BJ (cell line): ENCODE measurements at regions not wholly inside any gene's neighbourhood (a gene's known extent, or its start where the extent isn't known, plus 50 kb on each side); places are given as distances from the start of the nearest gene placed in this dataset.

Experiments
- CTCF ChIA-PET: fragments of 350-600 bp; formaldehyde crosslinking; extraction: SDS; loops from one replicate; lab custom pipeline; 2021; ENCODE audit warnings: antibody characterized with exemption, inconsistent platforms; lab: Yijun Ruan, JAX
- POLR2A ChIA-PET: fragments of 300-600 bp; sonication (Branson Sonifier 250); formaldehyde crosslinking; extraction: SDS; loops from one replicate; lab custom pipeline; 2021; ENCODE audit warnings: antibody characterized with exemption; lab: Charles Lee
- DNase-seq: peaks from one replicate; pipeline ENCODE4 v3.0.0-alpha.2; 2011; ENCODE audit warnings: low read depth
- H3K27me3 ChIP-seq: 2 replicates; pipeline ENCODE4 v1.6.0; 2011; ENCODE audit warnings: low read length; ENCODE audit not compliant: control insufficient read depth, insufficient read depth
- H3K36me3 ChIP-seq: 2 replicates; pipeline ENCODE4 v1.5.1; 2011; ENCODE audit warnings: low read length; ENCODE audit not compliant: control insufficient read depth, insufficient read depth
- H3K4me3 ChIP-seq: 2 replicates; pipeline ENCODE4 v1.5.1; 2011; ENCODE audit warnings: low read depth, mild to moderate bottlenecking, control low read depth, low read length
- CTCF ChIP-seq: IDR thresholded peaks from 2 replicates; pipeline ENCODE4 v1.5.1; 2011; ENCODE audit warnings: low read depth, mild to moderate bottlenecking, control low read depth, inconsistent platforms, low read length, moderate library complexity; ENCODE audit not compliant: insufficient read depth

DNA sequence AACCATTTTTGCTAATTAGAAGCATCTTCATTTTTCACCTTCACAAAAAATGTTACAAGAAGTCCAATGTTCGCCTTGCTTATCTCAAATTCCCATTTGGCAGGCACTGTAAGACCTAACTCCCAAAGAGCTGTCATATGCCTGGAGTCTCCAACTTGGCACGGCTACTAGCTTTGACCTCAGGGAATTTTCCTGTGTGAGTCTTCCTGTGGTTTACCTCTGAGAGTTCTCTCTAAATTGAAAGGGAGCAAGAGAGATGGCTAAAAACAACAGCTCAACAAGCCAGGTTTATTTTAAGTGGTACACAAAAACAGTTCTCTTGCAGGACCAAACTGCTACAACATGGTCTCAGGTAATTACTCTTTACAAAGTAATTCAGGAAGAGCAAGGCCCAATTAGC, 756.0 kb upstream of the ADGRL2 start:
- Histone ChIP-seq H3K4me3 (no peak overlapping the region), H3K27me3 (0 out of 2 replicates have a peak, but pooled peaks cover 1% of the 10 kb centered on the region), H3K36me3 (no peaks in the 10 kb centered on the region)
- TF ChIP-seq CTCF: no peak
- POLR2A ChIA-PET: no interaction called here
- CTCF ChIA-PET: no interaction called here
- DNase-seq: no peak

DNA sequence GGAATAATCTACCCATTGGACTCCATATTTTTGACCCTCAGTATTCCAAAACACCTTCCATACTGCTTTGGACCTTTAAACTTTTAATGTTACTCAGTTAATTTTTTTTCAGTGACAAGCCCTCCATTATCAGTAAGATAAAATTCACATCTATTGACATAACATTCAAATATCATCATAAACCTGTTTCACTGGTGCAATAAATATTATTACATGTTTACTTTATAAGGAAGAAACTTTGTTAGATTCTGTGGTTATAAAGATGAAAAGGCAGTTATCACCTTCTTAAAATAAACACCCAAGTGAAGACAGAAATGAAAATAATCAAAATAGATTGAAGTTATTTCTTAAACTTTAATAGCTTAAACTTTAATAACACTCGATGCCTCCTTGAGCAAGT, 758.5 kb upstream of the ADGRL2 start:
- no peaks in the 10 kb centered on the region for H3K36me3 ChIP-seq
- TF ChIP-seq CTCF: no peak
- no peak overlapping the region for H3K4me3 ChIP-seq
- ChIA-PET CTCF (no interaction called here), POLR2A (no interaction called here)
- 0 out of 2 replicates have a peak, but pooled peaks cover 1% of the 10 kb centered on the region for H3K27me3 ChIP-seq
- DNase-seq: no peak

- no peak for DNase-seq
- Histone ChIP-seq H3K36me3 (no peaks in the 10 kb centered on the region), H3K4me3 (no peak overlapping the region), H3K27me3 (no peaks in the 10 kb centered on the region)
- CTCF ChIA-PET: no interaction called here
- POLR2A ChIA-PET: no interaction called here
- no peak for TF ChIP-seq CTCF
These were observed 766.4 kb upstream of the ADGRL2 start for GRCh38 chr1:81034291-81034690.

DNA sequence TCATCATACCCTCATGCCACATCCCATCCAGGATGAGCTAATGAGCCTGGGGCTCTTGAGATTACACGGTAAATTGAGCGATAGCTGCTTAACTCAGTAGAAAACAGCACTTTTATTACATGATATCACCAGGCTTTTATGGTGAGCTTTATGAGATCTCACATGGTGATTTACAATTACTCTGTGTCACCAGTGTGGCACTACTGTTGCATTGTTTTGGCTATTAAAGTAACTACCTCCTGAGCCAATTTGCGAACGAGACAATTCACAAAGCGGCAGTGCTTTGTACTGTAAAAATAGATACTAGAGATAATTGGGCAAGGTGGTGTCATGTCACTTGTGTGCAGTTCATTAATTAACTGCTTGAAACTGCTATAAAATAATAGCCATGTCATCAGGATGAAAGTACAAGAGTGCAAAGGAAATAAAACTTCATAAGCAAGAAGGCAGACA, 767.7 kb upstream of the ADGRL2 start:
- Histone ChIP-seq H3K4me3 (no peak overlapping the region), H3K27me3 (no peaks in the 10 kb centered on the region), H3K36me3 (no peaks in the 10 kb centered on the region)
- no peak for DNase-seq
- no peak for TF ChIP-seq CTCF
- ChIA-PET CTCF (no interaction called here), POLR2A (no interaction called here)

- DNase-seq: no peak
- Histone ChIP-seq H3K27me3 (no peaks in the 10 kb centered on the region), H3K36me3 (no peaks in the 10 kb centered on the region), H3K4me3 (no peak overlapping the region)
- no peak for TF ChIP-seq CTCF
- ChIA-PET POLR2A (no interaction called here), CTCF (no interaction called here)
These were observed 768.4 kb upstream of the ADGRL2 start for GRCh38 chr1:81032374-81032773.
